Activated CD8-positive, alpha-beta memory T cell treated with anti-CD3 and anti-CD28 coated beads for 36 hours (primary cell): ENCODE measurements at regions not wholly inside any gene's neighbourhood (a gene's known extent, or its start where the extent isn't known, plus 50 kb on each side); places are given as distances from the start of the nearest gene placed in this dataset.
"Not testable (repeated sequence)": the region's sequence is repeated elsewhere in the genome, so short reads cannot be mapped to it uniquely, and the experiment has no call there.

Source experiments
- CTCF ChIA-PET: fragments of 350-600 bp; sonication (Branson Sonifier 250); formaldehyde crosslinking; loops from one replicate; lab custom pipeline; 2021; ENCODE audit warnings: antibody characterized with exemption; lab: Charles Lee
- POLR2A ChIA-PET: fragments of 350-600 bp; sonication (Branson Sonifier 250); formaldehyde crosslinking; loops from one replicate; lab custom pipeline; 2021; ENCODE audit warnings: antibody characterized with exemption; lab: Charles Lee

DNA sequence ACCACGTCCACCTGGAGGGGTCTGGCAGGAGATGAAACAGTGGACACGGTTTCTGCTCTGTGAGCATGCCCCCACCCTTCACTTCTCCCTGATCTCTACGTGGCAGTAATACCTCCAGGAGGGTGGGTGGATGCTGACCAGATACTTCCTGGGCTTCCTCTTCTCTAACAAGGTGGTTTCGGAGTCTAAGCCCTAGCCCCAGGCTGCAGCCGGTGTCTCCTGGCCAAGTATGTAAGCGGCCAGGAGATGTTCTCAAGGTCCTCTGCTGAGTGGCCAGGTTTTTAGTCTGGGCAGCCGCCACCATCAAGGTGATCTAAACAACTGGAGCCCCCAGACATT is 101.8 kb upstream of the ASB18 start:
- CTCF ChIA-PET: no interaction called here
- POLR2A ChIA-PET: no interaction called here

DNA sequence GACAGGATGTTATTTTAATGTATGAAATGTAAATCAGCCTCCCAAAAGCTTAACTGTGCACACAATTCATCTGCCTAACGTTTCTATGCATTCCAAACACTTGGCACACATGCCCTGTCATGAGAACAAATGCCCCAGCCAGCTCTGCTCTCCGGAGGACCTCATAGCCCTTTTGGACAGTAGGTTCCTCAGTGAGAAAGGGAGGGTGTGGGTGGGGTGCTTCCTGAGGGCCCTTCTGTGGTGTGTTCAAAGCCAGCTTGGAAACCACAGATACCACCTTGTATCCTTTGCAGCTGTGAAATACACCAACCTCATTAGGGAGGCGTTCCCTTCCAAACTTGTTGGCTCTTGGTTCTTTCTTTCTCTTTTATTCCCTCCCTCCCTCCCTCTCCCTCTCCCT is 102.2 kb upstream of the ASB18 start:
- POLR2A ChIA-PET: no interaction called here
- CTCF ChIA-PET: no interaction called here

DNA sequence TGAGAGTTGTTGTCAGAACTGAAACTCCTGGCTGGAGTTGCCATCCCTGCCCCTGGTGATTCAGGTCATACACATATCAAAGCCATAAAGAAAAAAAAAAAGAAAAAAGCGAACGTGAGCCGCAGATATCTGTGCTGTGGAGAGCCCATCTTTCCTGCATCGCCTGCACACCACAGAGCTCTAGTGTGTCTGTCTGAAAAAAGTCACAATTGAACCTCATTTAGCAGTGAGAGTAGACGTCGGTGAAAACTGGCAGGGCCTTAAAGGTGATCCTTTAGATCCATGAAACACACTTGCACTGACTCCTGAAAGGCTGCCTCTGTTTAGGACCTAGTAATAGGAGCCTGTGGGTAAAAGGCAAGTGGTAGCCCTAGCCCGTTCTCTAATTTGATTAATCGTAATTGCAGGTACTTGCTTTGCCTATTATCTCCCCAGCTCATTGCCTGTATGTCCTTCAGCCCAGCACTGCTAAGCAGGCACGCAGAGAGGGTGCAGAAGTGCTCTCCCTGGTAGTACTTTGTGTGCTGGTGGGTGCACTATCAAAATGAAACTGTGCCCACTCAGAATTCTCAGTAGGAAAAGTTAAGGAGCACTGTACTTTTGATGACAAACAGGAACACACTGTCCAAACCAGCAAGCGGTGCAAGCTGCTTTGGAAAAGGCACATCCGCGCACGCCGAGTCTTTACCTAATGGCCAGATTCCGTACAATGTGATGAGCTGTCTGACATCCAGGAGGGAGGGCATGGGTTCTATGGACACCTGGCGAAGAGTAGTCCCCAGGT is 103.5 kb upstream of the ASB18 start:
- ChIA-PET POLR2A (no interaction called here), CTCF (no interaction called here)

DNA sequence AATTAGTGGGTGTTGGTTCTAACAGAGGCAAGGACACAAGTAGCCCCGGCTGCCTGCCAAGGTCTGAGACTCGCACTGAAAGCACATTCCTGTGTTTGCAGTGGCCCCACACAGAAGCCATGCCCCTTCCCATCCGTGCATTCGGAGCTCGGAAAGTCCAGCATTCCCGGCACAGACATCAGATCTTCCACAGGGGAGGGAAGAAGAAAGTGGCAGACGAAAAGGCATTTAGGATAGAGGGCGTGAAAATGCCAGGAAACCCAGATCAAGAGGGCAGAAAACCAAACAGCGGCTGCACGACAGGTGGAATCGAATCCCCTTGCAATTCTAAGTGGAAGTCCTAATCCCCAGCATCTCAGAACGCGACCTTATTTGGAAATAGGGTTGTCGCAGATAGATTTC is 105.5 kb upstream of the ASB18 start:
- ChIA-PET CTCF (no interaction called here), POLR2A (no interaction called here)

DNA sequence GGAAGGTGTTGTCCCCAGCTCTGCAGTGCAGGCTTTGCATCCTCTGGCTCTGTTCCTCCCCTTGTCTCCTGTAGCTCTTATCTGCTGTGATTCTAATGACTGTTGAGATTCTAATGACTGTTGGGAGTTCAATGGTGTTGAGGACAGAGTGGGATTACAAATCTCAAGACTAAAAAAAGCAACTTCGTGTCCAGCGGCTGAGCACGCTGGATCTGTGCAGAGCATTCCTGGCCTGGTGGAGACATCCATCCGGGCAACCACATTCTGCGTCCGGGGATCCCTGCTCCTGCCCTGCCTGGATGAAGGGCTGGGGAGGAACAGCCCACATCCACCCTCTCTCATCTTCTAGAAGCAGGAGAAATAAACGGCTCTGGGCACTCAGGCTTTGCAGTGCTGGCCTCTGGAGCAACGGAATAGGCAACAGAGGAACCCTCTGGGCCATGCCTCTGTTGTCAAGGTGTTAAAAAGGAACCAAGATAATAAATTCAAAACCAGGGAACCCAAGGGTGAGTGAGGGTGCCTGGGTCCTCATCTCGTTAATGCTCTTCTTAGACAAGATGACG is 106.7 kb upstream of the ASB18 start:
- ChIA-PET POLR2A (no interaction called here), CTCF (no interaction called here)

DNA sequence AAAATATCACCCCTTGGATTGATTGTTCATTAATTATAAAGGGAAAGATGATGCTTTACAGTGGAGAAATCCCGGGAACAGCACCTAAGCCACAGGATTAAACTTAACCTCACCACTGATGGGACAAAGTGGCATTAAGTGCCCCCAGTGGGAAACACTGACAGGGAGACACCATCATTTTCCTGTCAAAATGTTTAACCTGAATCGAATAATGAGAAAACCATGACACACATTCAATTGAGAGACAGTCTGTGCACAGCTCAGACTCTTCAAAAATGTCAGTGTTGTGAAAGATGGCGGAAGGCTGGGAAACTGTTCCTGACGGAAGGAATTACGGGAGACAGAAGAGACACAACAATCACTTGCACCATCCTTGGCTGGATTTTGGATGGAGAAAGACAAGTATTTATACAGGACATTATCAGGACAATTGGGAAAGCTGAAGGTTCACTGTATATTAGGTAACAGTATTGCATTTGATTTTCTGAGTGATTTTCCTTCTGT is 111.8 kb upstream of the ASB18 start:
- ChIA-PET POLR2A (no interaction called here), CTCF (no interaction called here)

DNA sequence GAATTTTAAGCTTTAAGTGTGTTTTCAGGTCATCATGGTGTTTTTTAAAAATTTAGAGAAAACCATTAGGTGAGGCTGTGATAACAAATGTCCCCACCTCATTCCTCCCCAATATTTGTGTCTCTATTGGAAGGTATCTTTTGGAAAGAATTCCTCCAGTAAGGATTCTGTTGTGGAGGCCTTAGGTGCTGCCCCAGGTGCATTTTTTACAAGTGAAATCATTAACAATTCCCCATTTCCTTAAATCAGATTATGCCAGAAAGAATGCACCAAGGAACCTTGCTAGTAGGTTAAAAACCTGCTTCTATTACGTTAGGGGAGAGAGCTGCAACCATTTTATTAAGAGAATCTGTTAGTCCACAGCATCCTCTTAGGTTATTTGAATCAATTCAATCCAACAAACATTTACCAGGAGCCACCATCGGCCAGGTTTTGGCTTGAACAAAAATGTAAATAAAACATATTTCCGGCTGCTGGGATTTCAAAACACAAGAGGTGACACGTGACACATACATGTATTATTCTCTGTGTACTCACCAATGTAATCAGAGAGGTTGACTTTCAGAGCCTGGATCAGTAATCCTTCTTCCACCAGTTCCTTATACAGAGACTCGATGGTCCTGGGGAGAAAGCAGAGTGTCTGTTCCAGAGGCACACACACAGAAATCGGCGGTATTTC is 112.5 kb upstream of the ASB18 start:
- CTCF ChIA-PET: no interaction called here
- POLR2A ChIA-PET: no interaction called here

DNA sequence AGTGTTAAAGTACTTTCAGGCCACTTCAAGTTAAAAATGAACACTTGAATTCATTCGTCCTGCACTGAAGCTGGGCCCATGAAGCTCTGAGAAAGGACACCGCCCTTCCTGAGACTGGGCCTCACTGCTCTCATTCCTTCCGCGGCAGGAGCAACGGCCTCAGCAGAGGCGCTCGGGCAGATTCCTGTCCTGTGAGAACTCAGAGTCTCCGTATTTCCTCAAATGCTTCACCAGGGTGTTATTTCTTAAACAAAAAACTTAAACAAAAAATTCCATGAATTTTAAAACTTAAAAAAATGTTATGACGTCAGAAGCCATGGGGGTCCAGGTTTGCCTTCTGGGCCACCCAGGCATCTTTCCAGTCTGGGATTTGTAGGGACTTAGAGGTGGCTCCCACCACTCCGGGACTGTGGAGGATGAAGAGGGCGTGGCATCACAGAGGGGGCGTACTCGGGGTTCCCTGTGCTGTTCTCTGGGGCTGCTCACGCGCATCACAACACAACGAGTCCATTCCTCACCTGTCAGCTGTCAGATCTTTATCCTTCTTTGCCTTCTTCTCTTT is 115.9 kb upstream of the ASB18 start:
- POLR2A ChIA-PET: no interaction called here
- CTCF ChIA-PET: interaction anchor here (0.6 kb wide), 1 partner anchor 1133 kb away, joined by 4 read pairs; no protein-coding TSS in a partner anchor

DNA sequence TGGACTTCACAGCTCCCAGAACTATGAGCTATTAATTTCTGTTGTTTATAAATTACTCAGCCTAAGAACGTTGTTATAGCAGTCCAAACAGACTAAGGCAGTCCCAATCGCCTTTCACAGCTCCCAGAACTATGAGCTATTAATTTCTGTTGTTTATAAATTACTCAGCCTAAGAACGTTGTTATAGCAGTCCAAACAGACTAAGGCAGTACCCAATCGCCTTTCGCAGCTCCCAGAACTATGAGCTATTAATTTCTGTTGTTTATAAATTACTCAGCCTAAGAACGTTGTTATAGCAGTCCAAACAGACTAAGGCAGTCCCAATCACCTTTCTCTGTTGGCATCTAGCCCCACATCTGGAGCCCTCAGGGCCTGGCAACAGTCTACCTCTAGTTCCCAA is 117.0 kb upstream of the ASB18 start:
- CTCF ChIA-PET, POLR2A ChIA-PET: not testable (repeated sequence)

DNA sequence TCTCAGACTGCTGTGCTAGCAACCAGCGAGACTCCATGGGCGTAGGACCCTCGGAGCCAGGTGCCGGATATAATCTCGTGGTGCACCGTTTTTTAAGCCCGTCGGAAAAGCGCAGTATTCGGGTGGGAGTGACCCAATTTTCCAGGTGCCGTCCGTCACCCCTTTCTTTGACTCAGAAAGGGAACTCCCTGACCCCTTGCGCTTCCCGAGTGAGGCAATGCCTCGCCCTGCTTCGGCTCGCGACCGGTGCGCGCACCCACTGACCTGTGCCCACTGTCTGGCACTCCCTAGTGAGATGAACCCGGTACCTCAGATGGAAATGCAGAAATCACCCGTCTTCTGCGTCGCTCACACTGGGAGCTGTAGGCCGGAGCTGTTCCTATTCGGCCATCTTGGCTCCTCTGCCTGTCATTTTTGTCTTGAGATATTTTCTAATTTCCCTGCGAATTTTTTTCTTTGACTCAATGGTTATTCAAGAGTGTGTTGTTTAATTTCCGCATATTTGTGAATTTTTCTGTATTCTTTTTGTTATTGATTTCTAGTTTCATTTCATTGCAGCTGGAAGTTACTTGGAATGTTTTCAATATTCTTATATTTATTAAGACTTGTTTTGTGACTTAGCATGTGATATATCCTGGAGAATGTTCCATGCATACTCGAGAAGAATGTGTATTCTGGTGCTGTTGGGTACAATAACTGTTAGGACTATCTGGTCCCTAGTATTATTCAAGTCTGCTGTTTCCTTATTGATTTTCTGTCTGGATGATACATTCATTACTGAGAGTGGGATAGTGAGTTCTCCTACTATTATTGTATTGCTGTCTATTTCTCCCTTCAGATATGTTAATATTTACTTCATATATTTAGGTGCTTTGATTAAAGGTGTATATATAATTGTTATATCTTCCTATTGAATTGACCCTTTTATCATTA is 125.3 kb upstream of the ASB18 start:
- CTCF ChIA-PET: not testable (repeated sequence)

DNA sequence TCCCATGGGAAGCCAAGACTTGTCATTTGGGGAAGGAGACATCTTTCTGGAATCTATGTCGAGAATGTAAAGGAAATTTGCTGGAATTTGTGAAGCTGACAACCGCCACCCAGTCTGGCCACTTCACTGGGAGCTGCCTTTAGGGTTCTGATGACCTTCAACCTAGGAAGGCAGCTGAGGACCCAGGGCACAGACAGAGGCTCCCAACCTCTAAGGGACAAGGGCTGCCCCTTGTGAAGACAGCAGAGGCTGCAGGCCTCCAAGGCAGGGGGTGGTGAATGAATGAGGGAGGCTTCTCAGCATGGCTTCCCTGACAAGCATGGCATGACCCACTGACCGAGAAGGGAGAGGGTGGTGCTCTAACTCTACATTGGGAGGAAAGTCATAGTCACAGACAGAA is 128.9 kb upstream of the ASB18 start:
- CTCF ChIA-PET: no interaction called here
- POLR2A ChIA-PET: no interaction called here

More for the DNA sequence above, 125.3 kb upstream of the ASB18 start:
- POLR2A ChIA-PET: not testable (repeated sequence)

DNA sequence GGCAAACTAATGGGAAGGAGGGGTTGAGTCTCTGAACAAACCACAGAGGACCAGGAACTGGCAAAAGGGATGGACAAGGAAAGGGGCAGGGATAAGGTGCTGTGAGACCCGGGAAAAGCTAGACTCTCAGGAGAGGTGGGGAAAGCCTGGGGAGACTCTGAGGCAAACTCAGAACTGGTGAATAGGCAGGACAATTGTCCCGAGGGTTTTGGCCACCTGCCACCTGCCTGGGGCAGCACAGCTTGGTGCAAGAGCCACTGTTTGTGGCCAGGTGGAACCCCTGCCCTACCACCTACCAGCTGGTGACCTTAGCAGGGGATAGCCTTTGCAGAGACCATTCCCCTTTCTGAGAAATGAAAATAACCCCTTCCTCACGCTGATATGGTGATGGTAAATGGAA is 129.4 kb upstream of the ASB18 start:
- ChIA-PET POLR2A (no interaction called here), CTCF (no interaction called here)

DNA sequence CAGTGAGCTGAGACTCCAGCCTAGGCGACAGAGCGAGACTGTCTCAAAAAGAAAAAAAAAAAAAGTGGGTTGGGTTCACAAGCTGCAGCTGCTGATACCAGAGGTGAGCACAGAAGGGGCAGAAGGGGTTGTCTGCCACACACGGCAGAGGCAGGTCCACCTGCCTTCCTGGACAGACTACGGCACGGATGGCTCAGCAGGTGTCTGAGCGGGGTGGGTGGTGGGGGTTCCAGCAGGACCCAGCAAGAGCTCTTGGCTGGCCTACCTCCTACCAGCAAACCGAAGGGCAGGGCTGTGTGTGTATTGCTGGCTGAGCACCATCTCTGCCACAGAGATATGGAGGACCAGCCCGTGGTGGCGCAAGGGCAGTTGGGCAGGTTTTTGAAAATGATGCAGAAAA is 130.4 kb upstream of the ASB18 start:
- ChIA-PET CTCF (no interaction called here), POLR2A (no interaction called here)

DNA sequence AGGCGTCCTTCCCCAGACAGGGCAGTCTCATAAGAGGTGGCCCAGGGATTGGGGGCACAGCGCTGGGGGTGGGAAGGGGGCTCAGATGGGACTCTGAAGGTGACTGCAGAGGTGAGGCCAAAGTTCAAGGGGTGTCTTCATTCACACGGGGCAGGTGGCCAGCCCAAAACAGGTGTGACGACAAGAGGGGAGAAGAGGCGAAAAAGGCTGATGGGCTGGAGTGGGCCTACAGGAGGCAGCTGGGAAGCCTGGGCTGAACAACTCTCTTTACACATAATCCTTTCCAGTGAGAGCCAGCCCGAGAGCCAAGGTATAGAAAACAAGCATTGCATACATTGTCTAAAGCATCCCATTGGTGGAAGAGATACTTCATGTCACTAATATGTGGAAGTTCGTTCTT is 130.9 kb upstream of the ASB18 start:
- ChIA-PET CTCF (no interaction called here), POLR2A (no interaction called here)

DNA sequence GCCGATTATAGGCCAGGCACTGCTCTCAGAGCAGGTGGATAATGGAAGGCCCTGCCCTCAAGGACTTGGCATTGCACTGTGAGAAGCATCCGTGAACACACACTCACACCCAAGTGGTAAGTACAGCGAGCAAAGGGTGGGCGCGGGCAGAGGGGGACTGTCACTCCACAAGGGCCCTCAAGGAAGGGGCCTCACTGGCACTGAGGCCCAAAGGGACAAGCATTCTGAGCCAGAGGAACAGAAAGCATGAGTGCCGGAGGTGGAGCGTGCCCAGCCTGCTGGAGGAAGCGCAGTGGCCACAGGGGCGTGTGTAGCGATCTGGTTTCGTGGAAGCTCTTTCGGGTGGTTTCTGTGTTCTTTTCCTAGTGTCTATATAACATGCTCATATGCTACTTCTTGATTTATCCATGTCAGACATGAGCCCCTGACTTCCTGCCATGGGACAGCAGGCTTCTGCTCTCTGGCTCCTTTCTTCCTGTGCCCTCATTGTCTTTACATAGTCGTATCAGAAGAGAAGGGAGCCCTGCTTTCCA is 132.7 kb upstream of the ASB18 start:
- POLR2A ChIA-PET: no interaction called here
- CTCF ChIA-PET: no interaction called here

DNA sequence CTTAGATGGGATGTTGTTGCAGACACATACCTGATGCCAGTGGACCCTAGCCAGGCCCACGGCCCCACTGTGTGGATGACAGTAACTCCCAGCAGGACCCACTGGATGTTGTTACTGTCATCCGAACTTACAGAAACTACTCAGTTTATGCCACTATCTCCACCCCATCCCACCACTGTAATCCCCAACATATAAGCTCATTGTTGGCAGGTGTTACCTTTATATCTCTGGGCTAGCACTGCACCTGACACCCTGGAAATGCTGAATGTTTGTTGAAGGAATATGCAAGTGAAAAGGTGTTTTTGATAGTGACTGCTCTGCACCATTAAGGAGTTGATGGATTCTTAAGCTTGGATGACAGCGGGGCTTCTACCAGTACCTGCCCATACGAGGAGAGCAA is 133.5 kb upstream of the ASB18 start:
- ChIA-PET POLR2A (no interaction called here), CTCF (no interaction called here)

DNA sequence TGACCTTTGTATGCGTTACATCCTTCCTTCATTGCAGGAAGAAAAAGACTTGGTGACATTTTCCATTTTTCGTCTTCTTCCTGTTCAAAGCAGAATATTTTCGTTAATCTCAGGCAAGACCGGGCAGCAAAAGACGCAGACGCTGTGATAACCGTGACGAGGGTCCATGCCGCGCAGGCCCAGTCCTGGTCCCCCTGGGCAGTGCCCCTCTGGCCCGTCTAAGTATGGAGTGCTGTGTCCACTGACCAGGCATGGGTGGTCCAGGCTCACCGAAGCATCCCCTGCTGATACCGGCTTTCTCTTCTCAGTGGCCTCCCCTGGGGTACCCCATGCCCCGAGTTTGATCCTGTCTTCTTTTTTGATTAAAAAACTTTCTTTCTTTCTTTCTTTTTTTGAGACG is 135.2 kb upstream of the ASB18 start:
- CTCF ChIA-PET: no interaction called here
- POLR2A ChIA-PET: no interaction called here

DNA sequence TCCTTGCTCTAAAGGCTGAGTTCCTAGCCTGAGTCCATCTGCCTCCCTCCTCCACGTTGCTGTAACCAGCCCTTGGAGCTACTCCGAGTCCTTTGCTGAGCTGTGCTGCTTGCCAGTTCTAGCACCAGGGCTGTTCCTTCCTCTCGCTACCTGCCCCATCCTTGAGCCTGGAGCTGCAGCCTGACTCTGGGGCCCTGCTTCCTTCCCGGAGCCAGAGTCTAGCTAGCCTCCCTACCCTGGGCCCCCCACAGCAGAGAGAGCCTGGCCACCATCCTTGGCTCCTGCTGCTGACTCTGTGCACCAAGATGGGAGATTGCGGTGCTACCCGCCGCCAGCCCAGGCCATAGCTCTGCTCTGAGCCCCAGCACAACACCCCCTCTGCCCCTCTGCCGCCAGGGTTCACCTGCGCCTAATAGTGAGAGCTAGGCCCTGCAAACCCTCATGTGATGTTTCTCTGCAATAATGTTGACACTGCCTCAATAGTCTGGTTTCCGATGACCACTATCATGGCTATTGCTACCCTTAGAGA is 135.9 kb upstream of the ASB18 start:
- CTCF ChIA-PET: no interaction called here
- POLR2A ChIA-PET: no interaction called here
